H9 (cell line): ENCODE measurements at regions not wholly inside any gene's neighbourhood (a gene's known extent, or its start where the extent isn't known, plus 50 kb on each side); places are given as distances from the start of the nearest gene placed in this dataset.

Experiments used
- DNase-seq: peaks from one replicate; pipeline ENCODE4 v3.0.0-alpha.2; 2017
- H2AFZ ChIP-seq: one replicate; pipeline ENCODE4 v1.6.1; 2013; ENCODE audit warnings: mild to moderate bottlenecking, low read length, control low read depth, moderate library complexity
- H2AK5ac ChIP-seq: 2 replicates; pipeline ENCODE4 v1.6.1; 2013; ENCODE audit warnings: low read length, control low read depth, mixed read lengths; ENCODE audit not compliant: insufficient read length
- H2BK120ac ChIP-seq: one replicate; pipeline ENCODE4 v1.6.1; 2013; ENCODE audit warnings: low read depth, mild to moderate bottlenecking, low read length, control low read depth, inconsistent platforms; ENCODE audit not compliant: poor library complexity, severe bottlenecking
- H2BK12ac ChIP-seq: 2 replicates; pipeline ENCODE4 v1.6.1; 2013; ENCODE audit warnings: low read length, control low read depth, mixed read lengths, low read depth; ENCODE audit not compliant: insufficient read length
- H2BK15ac ChIP-seq: 2 replicates; pipeline ENCODE4 v1.6.1; 2013; ENCODE audit warnings: low read depth, low read length, control low read depth
- H2BK20ac ChIP-seq: one replicate; pipeline ENCODE4 v1.6.1; 2013; ENCODE audit warnings: low read depth, mild to moderate bottlenecking, low read length, control low read depth, inconsistent platforms; ENCODE audit not compliant: poor library complexity, severe bottlenecking
- H2BK5ac ChIP-seq: 2 replicates; pipeline ENCODE4 v1.6.1; 2013; ENCODE audit warnings: low read length, control low read depth, mixed read lengths; ENCODE audit not compliant: insufficient read length
- H3K14ac ChIP-seq: 2 replicates; pipeline ENCODE4 v1.6.1; 2013; ENCODE audit warnings: low read length, control low read depth; ENCODE audit not compliant: insufficient read depth
- H3K18ac ChIP-seq: 2 replicates; pipeline ENCODE4 v1.6.1; 2013; ENCODE audit warnings: low read depth, mild to moderate bottlenecking, mixed read lengths, low read length, control low read depth; ENCODE audit not compliant: insufficient read length
- H3K23ac ChIP-seq: 2 replicates; pipeline ENCODE4 v1.6.1; 2013; ENCODE audit warnings: low read length, control low read depth, mixed read lengths, low read depth; ENCODE audit not compliant: insufficient read length
- H3K23me2 ChIP-seq: 2 replicates; pipeline ENCODE4 v1.6.1; 2013; ENCODE audit warnings: low read depth, mild to moderate bottlenecking, mixed read lengths, low read length, control low read depth; ENCODE audit not compliant: insufficient read length, poor library complexity, severe bottlenecking
- H3K27ac ChIP-seq: 2 replicates; pipeline ENCODE4 v1.5.1; 2013; ENCODE audit warnings: low read length, control low read depth, mixed read lengths, low read depth; ENCODE audit not compliant: insufficient read length
- H3K27me3 ChIP-seq: 2 replicates; pipeline ENCODE4 v1.6.1; 2013; ENCODE audit warnings: low read length, control low read depth, inconsistent platforms; ENCODE audit not compliant: insufficient read depth
- H3K4ac ChIP-seq: 2 replicates; pipeline ENCODE4 v1.6.1; 2013; ENCODE audit warnings: low read depth, mild to moderate bottlenecking, control low read depth, inconsistent platforms, low read length, moderate library complexity
- H3K4me1 ChIP-seq: 2 replicates; pipeline ENCODE4 v1.6.1; 2013; ENCODE audit warnings: low read length, control low read depth, inconsistent platforms; ENCODE audit not compliant: insufficient read depth
- H3K4me2 ChIP-seq: 2 replicates; pipeline ENCODE4 v1.6.1; 2013; ENCODE audit warnings: low read length, control low read depth, mixed read lengths; ENCODE audit not compliant: insufficient read length, insufficient read depth
- H3K56ac ChIP-seq: 2 replicates; pipeline ENCODE4 v1.6.1; 2013; ENCODE audit warnings: low read depth, mild to moderate bottlenecking, mixed read lengths, low read length, control low read depth; ENCODE audit not compliant: insufficient read length
- H3K79me1 ChIP-seq: 2 replicates; pipeline ENCODE4 v1.6.1; 2013; ENCODE audit warnings: low read depth, mild to moderate bottlenecking, moderate library complexity, low read length, control low read depth, inconsistent platforms; ENCODE audit not compliant: insufficient read depth, poor library complexity, severe bottlenecking
- H3K79me2 ChIP-seq: 2 replicates; pipeline ENCODE4 v1.6.1; 2013; ENCODE audit warnings: low read length, control low read depth, inconsistent platforms; ENCODE audit not compliant: insufficient read depth
- H3K9ac ChIP-seq: 2 replicates; pipeline ENCODE4 v1.6.1; 2013; ENCODE audit warnings: low read length, control low read depth, mixed read lengths; ENCODE audit not compliant: insufficient read length; ENCODE audit errors: extremely low read depth
- H3K9me3 ChIP-seq: one replicate; pipeline ENCODE4 v1.6.1; 2013; ENCODE audit warnings: low read depth, low read length, inconsistent platforms; ENCODE audit not compliant: control insufficient read depth
- H3T11ph ChIP-seq: one replicate; pipeline ENCODE4 v1.6.1; 2013; ENCODE audit warnings: mild to moderate bottlenecking, low read length, control low read depth, inconsistent platforms
- H4K20me1 ChIP-seq: one replicate; pipeline ENCODE4 v1.6.1; 2013; ENCODE audit not compliant: control insufficient read depth, insufficient read length, insufficient read depth
- H4K5ac ChIP-seq: 2 replicates; pipeline ENCODE4 v1.6.1; 2013; ENCODE audit warnings: low read depth, mild to moderate bottlenecking, mixed read lengths, low read length, control low read depth; ENCODE audit not compliant: insufficient read length
- H4K8ac ChIP-seq: replicated peaks from 2 replicates; pipeline ENCODE4 v1.6.1; 2013; ENCODE audit warnings: low read length, control low read depth, mixed read lengths, low read depth; ENCODE audit not compliant: insufficient read length
- H4K91ac ChIP-seq: 2 replicates; pipeline ENCODE4 v1.6.1; 2013; ENCODE audit warnings: low read depth, mild to moderate bottlenecking, moderate library complexity, mixed read lengths, low read length, control low read depth; ENCODE audit not compliant: insufficient read length
- H3K27ac Mint-ChIP-seq, 3 experiments: 2 replicates in 2 of 3; 3 replicates in 1 of 3; pipeline ENCODE4 v1.8.0; 2020 to 2021; ENCODE audit warnings: mixed read lengths in 3 of 3, mild to moderate bottlenecking in 1 of 3, moderate library complexity in 1 of 3
- H3K27me3 Mint-ChIP-seq: 2 replicates; pipeline ENCODE4 v1.8.0; 2021; ENCODE audit warnings: low read depth, mild to moderate bottlenecking, moderate library complexity, mixed read lengths
- H3K36me3 Mint-ChIP-seq, 3 experiments: 2 replicates in 2 of 3; 3 replicates in 1 of 3; pipeline ENCODE4 v1.8.0; 2020 to 2021; ENCODE audit warnings: low read depth in 3 of 3, mixed read lengths in 3 of 3; ENCODE audit not compliant: insufficient read depth in 1 of 3
- H3K4me1 Mint-ChIP-seq, 2 experiments: 2 replicates each; pipeline ENCODE4 v1.8.0; 2020; ENCODE audit warnings: mixed read lengths in 2 of 2
- H3K4me3 Mint-ChIP-seq, 2 experiments: 2 replicates in 1 of 2; 3 replicates in 1 of 2; pipeline ENCODE4 v1.8.0; 2020 to 2021; ENCODE audit warnings: mild to moderate bottlenecking in 2 of 2, mixed read lengths in 2 of 2, moderate library complexity in 1 of 2
- H3K9me3 Mint-ChIP-seq, 2 experiments: 2 replicates in 1 of 2; 3 replicates in 1 of 2; pipeline ENCODE4 v1.8.0; 2020; ENCODE audit warnings: mild to moderate bottlenecking in 2 of 2, mixed read lengths in 2 of 2, moderate library complexity in 1 of 2
- TF ChIP-seq, protein P1 (sequence below): fragments of 200-600 bp; sonication (generic); conservative IDR thresholded peaks from 3 replicates; pipeline ENCODE4 v1.8.0; 2021; ENCODE audit warnings: antibody characterized with exemption, mild to moderate bottlenecking

DNA sequence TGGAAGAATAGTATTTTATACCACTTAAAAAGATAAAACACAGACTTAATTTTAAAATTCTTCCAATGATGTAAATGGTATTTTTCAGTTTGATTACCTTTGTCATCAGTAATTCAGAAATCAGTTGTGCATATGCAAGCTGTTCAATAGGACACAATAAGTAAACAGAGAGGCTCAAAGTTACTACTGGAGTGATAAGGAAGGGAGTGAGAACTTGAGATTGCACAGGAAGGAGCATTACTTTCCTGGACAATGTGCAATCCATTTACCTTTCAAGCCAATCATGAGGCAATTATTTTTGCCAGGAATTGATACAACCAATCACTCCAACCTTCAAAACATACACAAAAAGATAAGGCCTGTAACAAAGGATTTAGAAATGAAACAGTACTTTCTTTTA lies 1024.3 kb downstream of the RAPGEF2 start:
- no peak for DNase-seq
- Mint-ChIP-seq H3K36me3 (peaks cover 12 to 18% (median 12%) of the 10 kb centered on the region in 3 experiments; a peak in 6 of 7 replicates), H3K27me3 (peaks cover 2% of the 10 kb centered on the region; the same call in 1 of the 2 replicates), H3K4me3 (no peak overlapping the region), H3K4me1 (no peaks in the 10 kb centered on the region; a peak in 1 of 4 replicates), H3K9me3 (peaks cover 14% of the 10 kb centered on the region in 2 experiments), H3K27ac (no peak overlapping the region)
- H3K4me1 ChIP-seq: no peaks in the 10 kb centered on the region
- H2BK15ac ChIP-seq: no peak overlapping the region
- H3K18ac ChIP-seq: no peak overlapping the region
- H3K9ac ChIP-seq: no peak overlapping the region
- no peak overlapping the region for H3K27ac ChIP-seq
- no peaks in the 10 kb centered on the region for H3K79me1 ChIP-seq
- no peak overlapping the region for H2BK5ac ChIP-seq
- H2BK120ac ChIP-seq: no peak overlapping the region
- no peaks in the 10 kb centered on the region for H3K23me2 ChIP-seq
- H3K27me3 ChIP-seq: no peaks in the 10 kb centered on the region
- H2AFZ ChIP-seq: no peak overlapping the region
- no peak overlapping the region for H4K91ac ChIP-seq
- H3K9me3 ChIP-seq: no peaks in the 10 kb centered on the region
- no peak overlapping the region for H2BK20ac ChIP-seq
- H3K23ac ChIP-seq: no peak overlapping the region
- H4K5ac ChIP-seq: no peak overlapping the region
- H3K4ac ChIP-seq: no peak overlapping the region
- no peak overlapping the region for H3T11ph ChIP-seq
- no peak overlapping the region for H3K4me2 ChIP-seq
- TF ChIP-seq, protein P1, sequence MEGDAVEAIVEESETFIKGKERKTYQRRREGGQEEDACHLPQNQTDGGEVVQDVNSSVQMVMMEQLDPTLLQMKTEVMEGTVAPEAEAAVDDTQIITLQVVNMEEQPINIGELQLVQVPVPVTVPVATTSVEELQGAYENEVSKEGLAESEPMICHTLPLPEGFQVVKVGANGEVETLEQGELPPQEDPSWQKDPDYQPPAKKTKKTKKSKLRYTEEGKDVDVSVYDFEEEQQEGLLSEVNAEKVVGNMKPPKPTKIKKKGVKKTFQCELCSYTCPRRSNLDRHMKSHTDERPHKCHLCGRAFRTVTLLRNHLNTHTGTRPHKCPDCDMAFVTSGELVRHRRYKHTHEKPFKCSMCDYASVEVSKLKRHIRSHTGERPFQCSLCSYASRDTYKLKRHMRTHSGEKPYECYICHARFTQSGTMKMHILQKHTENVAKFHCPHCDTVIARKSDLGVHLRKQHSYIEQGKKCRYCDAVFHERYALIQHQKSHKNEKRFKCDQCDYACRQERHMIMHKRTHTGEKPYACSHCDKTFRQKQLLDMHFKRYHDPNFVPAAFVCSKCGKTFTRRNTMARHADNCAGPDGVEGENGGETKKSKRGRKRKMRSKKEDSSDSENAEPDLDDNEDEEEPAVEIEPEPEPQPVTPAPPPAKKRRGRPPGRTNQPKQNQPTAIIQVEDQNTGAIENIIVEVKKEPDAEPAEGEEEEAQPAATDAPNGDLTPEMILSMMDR: no peak
- no peaks in the 10 kb centered on the region for H4K20me1 ChIP-seq
- no peak overlapping the region for H4K8ac ChIP-seq
- H3K14ac ChIP-seq: no peak overlapping the region
- no peak overlapping the region for H3K56ac ChIP-seq
- no peak overlapping the region for H2AK5ac ChIP-seq
- no peak overlapping the region for H2BK12ac ChIP-seq
- H3K79me2 ChIP-seq: no peaks in the 10 kb centered on the region
